ENCODE measurements at regions not wholly inside any gene's neighbourhood (a gene's known extent, or its start where the extent isn't known, plus 50 kb on each side); places are given as distances from the start of the nearest gene placed in this dataset.
"Not testable (repeated sequence)": the region's sequence is repeated elsewhere in the genome, so short reads cannot be mapped to it uniquely, and the experiment has no call there.

DNA sequence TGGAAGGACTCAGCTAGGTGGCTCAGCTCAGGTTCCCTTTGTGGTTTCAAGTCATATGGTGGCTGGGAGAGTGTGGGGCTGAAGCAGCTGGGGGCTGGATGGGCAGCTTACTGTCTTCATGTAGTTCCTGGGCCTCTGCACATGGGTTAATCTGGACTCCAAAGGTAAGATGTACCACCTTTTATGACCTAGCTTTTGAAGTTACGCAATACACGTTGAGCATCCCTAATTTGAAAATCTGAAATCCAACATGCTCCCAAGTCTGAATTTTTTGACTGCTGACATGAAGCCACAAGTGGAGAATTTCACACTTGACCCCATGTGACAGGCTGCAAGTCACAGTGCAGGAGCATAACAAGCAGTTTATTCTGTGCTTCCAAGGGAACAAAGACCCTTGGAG, 173.7 kb downstream of the KBTBD8 start:
- peaks cover 3% of the 10 kb centered on the region for H3K27me3 Mint-ChIP-seq
- no peak overlapping the region for H3K27ac Mint-ChIP-seq
- ChIA-PET CTCF (no interaction called here), POLR2A (no interaction called here)
- intact Hi-C loops (cut with micrococcal nuclease), result no loop called here
- DNase-seq, result no peak
- H3K9me3 Mint-ChIP-seq, result peaks cover 11% of the 10 kb centered on the region
- no peaks in the 10 kb centered on the region for H3K4me1 Mint-ChIP-seq (ENCODE audit: low read depth)
- no peaks in the 10 kb centered on the region for H3K36me3 Mint-ChIP-seq
- H3K4me3 Mint-ChIP-seq, result no peak overlapping the region

DNA sequence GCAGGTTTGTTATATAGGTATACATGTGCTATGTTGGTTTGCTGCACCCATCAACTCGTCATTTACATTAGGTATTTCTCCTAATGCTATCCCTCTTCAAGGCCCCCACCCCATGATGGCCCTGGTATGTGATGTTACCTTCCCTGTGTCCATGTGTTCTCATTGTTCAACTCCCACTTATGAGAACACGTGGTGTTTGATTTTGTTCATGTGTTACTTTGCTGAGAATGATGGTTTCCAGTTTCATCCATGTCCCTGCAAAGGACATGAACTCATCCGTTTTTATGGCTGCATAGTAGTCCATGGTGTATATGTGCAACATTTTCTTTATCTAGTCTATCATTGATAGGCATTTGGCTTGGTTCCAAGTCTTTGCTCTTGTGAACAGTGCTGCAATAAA, 175.0 kb downstream of the KBTBD8 start:
- peaks cover 11% of the 10 kb centered on the region for H3K9me3 Mint-ChIP-seq
- POLR2A ChIA-PET; DNase-seq; CTCF ChIA-PET; intact Hi-C loops (cut with micrococcal nuclease); H3K27ac Mint-ChIP-seq; H3K36me3 Mint-ChIP-seq; H3K4me3 Mint-ChIP-seq; H3K27me3 Mint-ChIP-seq; H3K4me1 Mint-ChIP-seq (ENCODE audit: low read depth): not testable (repeated sequence)

GRCh38 chr3:67176396-67176795, 178.3 kb downstream of the KBTBD8 start:
- H3K36me3 Mint-ChIP-seq, result no peaks in the 10 kb centered on the region
- peaks cover 11% of the 10 kb centered on the region for H3K9me3 Mint-ChIP-seq
- ChIA-PET CTCF (no interaction called here), POLR2A (no interaction called here)
- no peak for DNase-seq
- intact Hi-C loops (cut with micrococcal nuclease), result no loop called here
- no peak overlapping the region for H3K27ac Mint-ChIP-seq
- H3K27me3 Mint-ChIP-seq, result peaks cover 3% of the 10 kb centered on the region
- H3K4me1 Mint-ChIP-seq (ENCODE audit: low read depth), result no peaks in the 10 kb centered on the region
- H3K4me3 Mint-ChIP-seq, result no peak overlapping the region

- peaks cover under 1% of the 10 kb centered on the region for H3K9me3 Mint-ChIP-seq
- no peaks in the 10 kb centered on the region for H3K4me1 Mint-ChIP-seq (ENCODE audit: low read depth)
- H3K27me3 Mint-ChIP-seq, result no peaks in the 10 kb centered on the region
- ChIA-PET POLR2A (no interaction called here), CTCF (no interaction called here)
- intact Hi-C loops (cut with micrococcal nuclease), result no loop called here
- no peak overlapping the region for H3K27ac Mint-ChIP-seq
- no peak overlapping the region for H3K4me3 Mint-ChIP-seq
- no peaks in the 10 kb centered on the region for H3K36me3 Mint-ChIP-seq
- no peak for DNase-seq
Measured at GRCh38 chr3:67192466-67192865, 194.4 kb downstream of the KBTBD8 start.

DNA sequence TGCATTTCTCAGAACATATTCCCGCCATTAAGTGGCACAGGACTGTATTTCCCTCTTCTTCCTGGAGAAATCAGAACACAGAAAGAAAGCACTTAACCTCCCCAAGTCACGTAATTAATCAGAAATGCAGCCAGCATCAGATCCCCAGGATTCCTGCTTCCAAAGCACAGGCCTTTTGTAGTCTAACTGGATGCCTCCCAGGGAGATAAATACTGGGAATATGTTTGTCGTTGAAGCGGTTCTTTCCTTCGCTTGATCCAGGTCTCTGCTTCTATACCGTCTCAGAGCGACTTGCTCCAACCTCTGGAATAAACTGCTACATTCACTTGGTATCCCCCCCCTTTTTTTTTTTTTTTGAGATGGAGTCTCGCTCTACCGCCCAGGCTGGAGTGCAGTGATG, 198.6 kb downstream of the KBTBD8 start:
- Mint-ChIP-seq H3K27me3 (no peaks in the 10 kb centered on the region), H3K27ac (no peak overlapping the region), H3K36me3 (no peaks in the 10 kb centered on the region), H3K4me1 (ENCODE audit: low read depth) (no peaks in the 10 kb centered on the region), H3K9me3 (no peaks in the 10 kb centered on the region), H3K4me3 (no peak overlapping the region)
- POLR2A ChIA-PET, result no interaction called here
- intact Hi-C loops (cut with micrococcal nuclease), result no loop called here
- CTCF ChIA-PET, result no interaction called here
- no peak for DNase-seq

DNA sequence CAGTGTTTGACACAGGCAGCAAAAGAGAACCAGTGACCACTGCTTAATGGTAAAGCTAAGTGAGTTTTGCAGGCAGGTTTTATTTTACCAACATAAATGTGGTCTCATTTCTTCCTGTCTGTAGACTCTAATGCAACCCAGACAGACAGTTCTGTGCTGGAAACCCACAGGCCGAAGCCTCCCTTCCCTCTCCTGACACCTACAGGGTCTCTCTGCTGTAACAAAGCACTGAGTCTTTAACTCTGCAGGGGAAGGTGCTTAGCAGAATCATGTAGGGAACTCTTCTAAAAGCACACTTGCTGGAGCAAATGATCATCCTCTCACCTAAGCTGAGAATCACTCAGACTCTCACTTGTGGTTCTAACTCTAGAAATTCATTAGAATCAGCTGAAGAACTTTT, 200.3 kb downstream of the KBTBD8 start:
- DNase-seq, result no peak
- Mint-ChIP-seq H3K36me3 (no peaks in the 10 kb centered on the region), H3K4me1 (ENCODE audit: low read depth) (no peaks in the 10 kb centered on the region), H3K27me3 (no peaks in the 10 kb centered on the region), H3K9me3 (no peaks in the 10 kb centered on the region), H3K4me3 (no peak overlapping the region), H3K27ac (no peak overlapping the region)
- intact Hi-C loops (cut with micrococcal nuclease), result no loop called here
- CTCF ChIA-PET, result interaction anchor here (1.4 kb wide), 1 partner anchor 84 kb away, joined by 3 read pairs; no protein-coding TSS in a partner anchor
- POLR2A ChIA-PET, result no interaction called here

- DNase-seq, result no peak
- H3K27me3 Mint-ChIP-seq, result no peaks in the 10 kb centered on the region
- H3K9me3 Mint-ChIP-seq, result no peaks in the 10 kb centered on the region
- POLR2A ChIA-PET, result no interaction called here
- intact Hi-C loops (cut with micrococcal nuclease), result no loop called here
- H3K4me3 Mint-ChIP-seq, result no peak overlapping the region
- CTCF ChIA-PET, result no interaction called here
- H3K27ac Mint-ChIP-seq, result no peak overlapping the region
- H3K4me1 Mint-ChIP-seq (ENCODE audit: low read depth), result no peaks in the 10 kb centered on the region
- H3K36me3 Mint-ChIP-seq, result no peaks in the 10 kb centered on the region
Measured at GRCh38 chr3:67200618-67201017, 202.5 kb downstream of the KBTBD8 start.

- no peak overlapping the region for H3K27ac Mint-ChIP-seq
- CTCF ChIA-PET, result no interaction called here
- no peak for DNase-seq
- no peaks in the 10 kb centered on the region for H3K4me1 Mint-ChIP-seq (ENCODE audit: low read depth)
- intact Hi-C loops (cut with micrococcal nuclease), result no loop called here
- POLR2A ChIA-PET, result no interaction called here
- no peaks in the 10 kb centered on the region for H3K9me3 Mint-ChIP-seq
- H3K36me3 Mint-ChIP-seq, result no peaks in the 10 kb centered on the region
- H3K27me3 Mint-ChIP-seq, result no peaks in the 10 kb centered on the region
- H3K4me3 Mint-ChIP-seq, result no peak overlapping the region
Measured at GRCh38 chr3:67201026-67201425, 202.9 kb downstream of the KBTBD8 start.

GRCh38 chr3:67202053-67202452, 203.9 kb downstream of the KBTBD8 start:
- ChIA-PET POLR2A (no interaction called here), CTCF (no interaction called here)
- intact Hi-C loops (cut with micrococcal nuclease), result no loop called here
- Mint-ChIP-seq H3K4me1 (ENCODE audit: low read depth) (no peaks in the 10 kb centered on the region), H3K36me3 (no peaks in the 10 kb centered on the region), H3K9me3 (no peaks in the 10 kb centered on the region), H3K27me3 (no peaks in the 10 kb centered on the region), H3K4me3 (no peak overlapping the region), H3K27ac (no peak overlapping the region)
- no peak for DNase-seq

DNA sequence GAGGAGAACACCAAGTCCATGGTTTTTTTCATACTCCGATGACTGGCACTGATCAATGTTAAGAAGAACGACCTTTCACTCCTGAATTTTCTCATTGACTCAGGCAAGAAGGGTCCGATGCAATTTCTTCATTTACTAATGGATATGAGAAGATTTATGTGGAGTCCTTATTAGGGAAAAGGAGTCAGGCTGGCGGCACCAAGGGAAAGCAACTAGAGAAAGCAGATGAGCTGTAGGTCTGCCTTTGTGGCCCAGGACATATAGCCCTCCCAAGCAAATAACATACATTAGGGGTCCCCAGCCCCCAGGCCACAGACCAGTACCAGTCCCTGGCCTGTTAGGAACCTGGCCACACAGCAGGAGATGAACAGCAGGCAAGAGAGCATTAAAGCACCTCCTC, 206.8 kb downstream of the KBTBD8 start:
- no peaks in the 10 kb centered on the region for H3K4me1 Mint-ChIP-seq (ENCODE audit: low read depth)
- no peaks in the 10 kb centered on the region for H3K27me3 Mint-ChIP-seq
- CTCF ChIA-PET, result no interaction called here
- H3K9me3 Mint-ChIP-seq, result no peaks in the 10 kb centered on the region
- H3K36me3 Mint-ChIP-seq, result no peaks in the 10 kb centered on the region
- no peak overlapping the region for H3K27ac Mint-ChIP-seq
- H3K4me3 Mint-ChIP-seq, result no peak overlapping the region
- POLR2A ChIA-PET, result no interaction called here
- intact Hi-C loops (cut with micrococcal nuclease), result no loop called here
- DNase-seq, result no peak

- Mint-ChIP-seq H3K4me3 (no peak overlapping the region), H3K9me3 (no peaks in the 10 kb centered on the region), H3K27ac (no peak overlapping the region), H3K36me3 (no peaks in the 10 kb centered on the region), H3K27me3 (no peaks in the 10 kb centered on the region), H3K4me1 (ENCODE audit: low read depth) (no peaks in the 10 kb centered on the region)
- ChIA-PET CTCF (no interaction called here), POLR2A (no interaction called here)
- intact Hi-C loops (cut with micrococcal nuclease), result no loop called here
- DNase-seq, result no peak
Measured at GRCh38 chr3:67215690-67216089, 217.6 kb downstream of the KBTBD8 start.

DNA sequence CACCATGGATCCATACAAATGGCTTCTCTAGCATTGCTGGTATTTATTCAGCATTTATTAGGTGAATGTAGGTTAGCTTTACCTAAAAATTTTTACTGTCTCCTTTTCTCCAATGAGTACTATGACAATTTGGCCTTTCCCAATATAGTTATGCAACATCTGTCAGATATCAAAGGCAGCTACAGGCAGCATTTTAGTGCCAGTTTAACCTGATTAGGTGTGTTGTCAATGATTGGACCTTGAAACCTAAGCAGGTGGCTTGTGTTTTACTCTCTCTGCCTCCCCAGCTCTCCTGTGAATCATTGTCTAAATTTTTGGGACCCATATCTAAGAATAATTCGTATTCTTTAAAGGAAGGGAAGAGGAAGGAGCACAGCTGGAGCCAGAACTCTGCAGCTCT, 228.9 kb downstream of the KBTBD8 start:
- Mint-ChIP-seq H3K27ac (no peak overlapping the region), H3K36me3 (no peaks in the 10 kb centered on the region), H3K9me3 (no peaks in the 10 kb centered on the region), H3K4me1 (ENCODE audit: low read depth) (no peaks in the 10 kb centered on the region), H3K4me3 (no peak overlapping the region), H3K27me3 (no peaks in the 10 kb centered on the region)
- no peak for DNase-seq
- ChIA-PET POLR2A (no interaction called here), CTCF (no interaction called here)
- intact Hi-C loops (cut with micrococcal nuclease), result no loop called here

DNA sequence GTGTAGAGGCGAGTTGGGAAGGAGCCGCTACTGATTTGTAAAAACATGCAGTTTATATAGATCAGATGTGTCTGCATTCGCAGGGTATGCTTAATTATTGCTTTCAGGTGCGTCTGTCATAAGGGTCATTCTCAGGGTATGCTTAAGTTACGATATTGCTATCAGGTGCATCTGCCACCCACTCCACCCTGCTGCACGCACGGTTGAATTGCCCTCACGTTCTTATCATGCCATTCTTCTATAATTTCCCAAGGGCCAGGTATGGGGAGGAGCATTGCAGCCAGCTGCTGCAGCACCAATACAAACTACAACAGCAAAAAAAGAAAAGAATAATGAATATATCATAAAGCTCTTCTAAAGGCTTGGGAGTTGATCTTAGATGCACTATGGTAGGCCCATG, 230.0 kb downstream of the KBTBD8 start:
- H3K9me3 Mint-ChIP-seq, result no peaks in the 10 kb centered on the region
- H3K36me3 Mint-ChIP-seq, result no peaks in the 10 kb centered on the region
- POLR2A ChIA-PET, result no interaction called here
- no peaks in the 10 kb centered on the region for H3K4me1 Mint-ChIP-seq (ENCODE audit: low read depth)
- H3K27me3 Mint-ChIP-seq, result no peaks in the 10 kb centered on the region
- intact Hi-C loops (cut with micrococcal nuclease), result no loop called here
- no peak for DNase-seq
- H3K4me3 Mint-ChIP-seq, result no peak overlapping the region
- CTCF ChIA-PET, result no interaction called here
- no peak overlapping the region for H3K27ac Mint-ChIP-seq

- POLR2A ChIA-PET, result no interaction called here
Measured at GRCh38 chr3:67232642-67233041, 234.5 kb downstream of the KBTBD8 start.

More at GRCh38 chr3:67232642-67233041, 234.5 kb downstream of the KBTBD8 start:
- no peaks in the 10 kb centered on the region for H3K36me3 Mint-ChIP-seq
- no peaks in the 10 kb centered on the region for H3K9me3 Mint-ChIP-seq
- CTCF ChIA-PET, result no interaction called here
- H3K4me3 Mint-ChIP-seq, result no peak overlapping the region
- no peak for DNase-seq
- H3K27ac Mint-ChIP-seq, result no peak overlapping the region
- no peaks in the 10 kb centered on the region for H3K27me3 Mint-ChIP-seq
- H3K4me1 Mint-ChIP-seq (ENCODE audit: low read depth), result no peaks in the 10 kb centered on the region
- intact Hi-C loops (cut with micrococcal nuclease), result no loop called here
